ENCODE measurements at regions not wholly inside any gene's neighbourhood (a gene's known extent, or its start where the extent isn't known, plus 50 kb on each side); places are given as distances from the start of the nearest gene placed in this dataset.

- no peak overlapping the region for H3K4me3 ChIP-seq (ENCODE audit: low read depth, low read length)
- no peak for TF ChIP-seq CTCF (IDR thresholded peaks at IDR 0.05; ENCODE audit: low read depth, low read length)
These were observed 313.4 kb upstream of the RASGRP1 start for GRCh38 chr15:38878026-38878425.

GRCh38 chr15:38878926-38879325, 314.3 kb upstream of the RASGRP1 start:
- H3K4me3 ChIP-seq (ENCODE audit: low read depth, low read length): no peak overlapping the region
- no peak for TF ChIP-seq CTCF (IDR thresholded peaks at IDR 0.05; ENCODE audit: low read depth, low read length)

GRCh38 chr15:38879909-38880471, 315.4 kb upstream of the RASGRP1 start:
- no peak overlapping the region for H3K4me3 ChIP-seq (ENCODE audit: low read depth, low read length)
- TF ChIP-seq CTCF (IDR thresholded peaks at IDR 0.05; ENCODE audit: low read depth, low read length): no peak

- TF ChIP-seq CTCF (IDR thresholded peaks at IDR 0.05; ENCODE audit: low read depth, low read length): no peak
- no peak overlapping the region for H3K4me3 ChIP-seq (ENCODE audit: low read depth, low read length)
These were observed 317.6 kb upstream of the RASGRP1 start for GRCh38 chr15:38882221-38882620.

GRCh38 chr15:38883987-38884386, 319.4 kb upstream of the RASGRP1 start:
- H3K4me3 ChIP-seq (ENCODE audit: low read depth, low read length): no peak overlapping the region
- no peak for TF ChIP-seq CTCF (IDR thresholded peaks at IDR 0.05; ENCODE audit: low read depth, low read length)

GRCh38 chr15:38885001-38885400, 320.4 kb upstream of the RASGRP1 start:
- H3K4me3 ChIP-seq (ENCODE audit: low read depth, low read length): no peak overlapping the region
- TF ChIP-seq CTCF (IDR thresholded peaks at IDR 0.05; ENCODE audit: low read depth, low read length): no peak

- peak overlapping the region; percentile 42 for H3K4me3 ChIP-seq (ENCODE audit: low read depth, low read length)
- TF ChIP-seq CTCF (IDR thresholded peaks at IDR 0.05; ENCODE audit: low read depth, low read length): no peak
These were observed 320.9 kb upstream of the RASGRP1 start for GRCh38 chr15:38885471-38885952.

Measured in WI38 (cell line).